B cell (primary cell): ENCODE measurements at regions not wholly inside any gene's neighbourhood (a gene's known extent, or its start where the extent isn't known, plus 50 kb on each side); places are given as distances from the start of the nearest gene placed in this dataset.

Experiments used
- EZH2 ChIP-seq: IDR thresholded peaks from 2 replicates; pipeline ENCODE4 v1.6.1; 2012; ENCODE audit warnings: borderline replicate concordance, low read depth, mild to moderate bottlenecking, moderate library complexity, low read length; ENCODE audit not compliant: insufficient read depth, poor library complexity, severe bottlenecking
- TF ChIP-seq, protein P1 (sequence below): fragments of 200-600 bp; IDR thresholded peaks from one replicate; pipeline ENCODE4 v1.8.0; 2022; ENCODE audit warnings: antibody characterized with exemption, mild to moderate bottlenecking

DNA sequence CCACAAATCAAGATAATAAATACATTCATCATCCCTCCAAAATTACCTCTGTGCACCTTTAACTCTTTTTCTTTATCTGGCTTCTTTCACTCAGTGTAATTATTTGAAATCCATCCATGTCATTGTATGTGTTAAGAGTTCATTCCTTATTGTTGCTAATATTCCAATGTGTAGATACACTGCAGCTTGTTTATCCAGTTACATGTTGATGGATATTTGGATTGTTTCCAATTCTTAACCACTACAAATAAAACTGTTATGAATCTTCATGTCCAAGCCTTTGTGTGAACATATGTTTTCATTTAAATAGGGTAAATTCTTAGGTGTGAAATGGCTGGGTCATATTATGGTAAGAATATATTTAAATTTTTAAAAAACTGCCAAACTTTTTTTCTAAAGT, 323.3 kb upstream of the NCAM1 start:
- TF ChIP-seq, protein P1, sequence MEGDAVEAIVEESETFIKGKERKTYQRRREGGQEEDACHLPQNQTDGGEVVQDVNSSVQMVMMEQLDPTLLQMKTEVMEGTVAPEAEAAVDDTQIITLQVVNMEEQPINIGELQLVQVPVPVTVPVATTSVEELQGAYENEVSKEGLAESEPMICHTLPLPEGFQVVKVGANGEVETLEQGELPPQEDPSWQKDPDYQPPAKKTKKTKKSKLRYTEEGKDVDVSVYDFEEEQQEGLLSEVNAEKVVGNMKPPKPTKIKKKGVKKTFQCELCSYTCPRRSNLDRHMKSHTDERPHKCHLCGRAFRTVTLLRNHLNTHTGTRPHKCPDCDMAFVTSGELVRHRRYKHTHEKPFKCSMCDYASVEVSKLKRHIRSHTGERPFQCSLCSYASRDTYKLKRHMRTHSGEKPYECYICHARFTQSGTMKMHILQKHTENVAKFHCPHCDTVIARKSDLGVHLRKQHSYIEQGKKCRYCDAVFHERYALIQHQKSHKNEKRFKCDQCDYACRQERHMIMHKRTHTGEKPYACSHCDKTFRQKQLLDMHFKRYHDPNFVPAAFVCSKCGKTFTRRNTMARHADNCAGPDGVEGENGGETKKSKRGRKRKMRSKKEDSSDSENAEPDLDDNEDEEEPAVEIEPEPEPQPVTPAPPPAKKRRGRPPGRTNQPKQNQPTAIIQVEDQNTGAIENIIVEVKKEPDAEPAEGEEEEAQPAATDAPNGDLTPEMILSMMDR = no peak
- TF ChIP-seq EZH2 = no peak
